HCT116 (cell line): ENCODE measurements at regions not wholly inside any gene's neighbourhood (a gene's known extent, or its start where the extent isn't known, plus 50 kb on each side); places are given as distances from the start of the nearest gene placed in this dataset.

ENCODE experiments used
- ATAC-seq: fragments of 200-7000 bp; cut with Tn5 transposase; 2 replicates; pipeline ENCODE4 v1.9.1; 2020; ENCODE audit warnings: mild to moderate bottlenecking, moderate library complexity
- BruUV-seq: library from RNA; stranded (reverse); fragments of 400-500 nt; replicated peaks from 2 replicates; lab custom pipeline; 2021; lab: Mats Ljungman, UMichigan
- CTCF ChIA-PET: fragments of 300-600 bp; sonication (Branson Sonifier 250); formaldehyde crosslinking; loops from one replicate; lab custom pipeline; 2021; ENCODE audit warnings: antibody characterized with exemption; lab: Charles Lee
- POLR2A ChIA-PET: fragments of 300-600, 350-600 bp; sonication (Branson Sonifier 250); formaldehyde crosslinking; loops from one replicate; lab custom pipeline; 2021; ENCODE audit warnings: antibody characterized with exemption; lab: Charles Lee
- RAD21 ChIA-PET, 2 experiments: fragments of 300-600 bp; sonication (Branson Sonifier 250); formaldehyde crosslinking; loops; one replicate each; lab custom pipeline; 2023; ENCODE audit warnings: low total read pairs in 2 of 2; ENCODE audit not compliant: uncharacterized antibody in 2 of 2, unreplicated experiment in 2 of 2, low non-redundant PET in 1 of 2; lab: Charles Lee
- DNase-seq: peaks from one replicate; pipeline ENCODE4 v3.0.0-alpha.2; 2010; ENCODE audit warnings: low read depth, low spot score
- H2AFZ ChIP-seq: fragments of 200-600 bp; shearing (Covaris generic), sonication (generic); 2 replicates; pipeline ENCODE4 v1.6.1; 2017; ENCODE audit warnings: low read depth, mixed run types, mixed read lengths, antibody characterized with exemption, low read length; ENCODE audit not compliant: poor library complexity, severe bottlenecking
- H3K27ac ChIP-seq: 2 replicates; pipeline ENCODE4 v1.5.1; 2012; ENCODE audit warnings: low read depth, low read length
- H3K27me3 ChIP-seq: fragments of 200-600 bp; sonication (generic); 2 replicates; pipeline ENCODE4 v1.6.1; 2016; ENCODE audit warnings: mixed run types, low read length, mixed read lengths; ENCODE audit not compliant: insufficient read depth
- H3K36me3 ChIP-seq, 2 experiments: fragments of 200-500 bp in 1 of 2; fragments of 200-600 bp in 1 of 2; sonication (Bioruptor generic) in 1 of 2; sonication (generic) in 1 of 2; 2 replicates each; pipeline versions ENCODE4 v1.5.1 to v1.6.1; 2014 to 2016; ENCODE audit warnings: low read length in 2 of 2, inconsistent platforms in 1 of 2, mixed read lengths in 1 of 2, mixed run types in 1 of 2; ENCODE audit not compliant: insufficient read depth in 2 of 2, control insufficient read depth in 1 of 2
- H3K4me1 ChIP-seq, 2 experiments: fragments of 200-600 bp in 1 of 2; sonication (generic) in 1 of 2; 2 replicates each; pipeline versions ENCODE4 v1.5.1 to v1.6.1; 2012 to 2017; ENCODE audit warnings: low read length in 2 of 2, inconsistent platforms in 1 of 2, mild to moderate bottlenecking in 1 of 2, mixed read lengths in 1 of 2, mixed run types in 1 of 2, moderate library complexity in 1 of 2; ENCODE audit not compliant: insufficient read depth in 2 of 2, control insufficient read depth in 1 of 2
- H3K4me2 ChIP-seq: fragments of 200-600 bp; sonication (generic); 2 replicates; pipeline ENCODE4 v1.6.1; 2017; ENCODE audit warnings: mixed run types, low read length, mixed read lengths
- H3K4me3 ChIP-seq, 2 experiments: fragments of 200-600 bp in 1 of 2; sonication (generic) in 1 of 2; replicated peaks in 1 of 2; 2 replicates each; pipeline ENCODE4 v1.5.1; 2011 to 2016; ENCODE audit warnings: low read length in 2 of 2, control low read depth in 1 of 2, low read depth in 1 of 2, mild to moderate bottlenecking in 1 of 2, mixed read lengths in 1 of 2, mixed run types in 1 of 2
- H3K79me2 ChIP-seq: fragments of 200-600 bp; sonication (generic); 2 replicates; pipeline ENCODE4 v1.6.1; 2017; ENCODE audit warnings: mild to moderate bottlenecking, mixed run types, low read length, moderate library complexity, mixed read lengths; ENCODE audit not compliant: insufficient read depth
- H3K9ac ChIP-seq: fragments of 200-600 bp; sonication (generic); 2 replicates; pipeline ENCODE4 v1.6.1; 2016; ENCODE audit warnings: low read length, mixed read lengths
- H3K9me2 ChIP-seq: fragments of 200-600 bp; sonication (generic), shearing (Covaris generic); 2 replicates; pipeline ENCODE4 v1.6.1; 2017; ENCODE audit warnings: mixed run types, mild to moderate bottlenecking, moderate library complexity; ENCODE audit not compliant: insufficient read depth
- H3K9me3 ChIP-seq, 2 experiments: fragments of 200-500 bp in 1 of 2; fragments of 200-600 bp in 1 of 2; sonication (Bioruptor generic) in 1 of 2; sonication (generic) in 1 of 2; 2 replicates each; pipeline ENCODE4 v1.6.1; 2014 to 2017; ENCODE audit warnings: low read length in 2 of 2, mixed read lengths in 2 of 2, inconsistent platforms in 1 of 2, low read depth in 1 of 2, mild to moderate bottlenecking in 1 of 2, mixed run types in 1 of 2, moderate library complexity in 1 of 2; ENCODE audit not compliant: control insufficient read depth in 1 of 2, insufficient read depth in 1 of 2
- H4K20me1 ChIP-seq: fragments of 200-600 bp; sonication (generic), shearing (Covaris generic); 2 replicates; pipeline ENCODE4 v1.6.1; 2017; ENCODE audit warnings: mixed run types, mild to moderate bottlenecking, moderate library complexity; ENCODE audit not compliant: insufficient read depth
- EGR1 ChIP-seq: IDR thresholded peaks from 2 replicates; pipeline ENCODE4 v1.6.1; 2012; ENCODE audit warnings: low read depth
- EZH2 ChIP-seq: fragments of 200-600 bp; sonication (generic); IDR thresholded peaks from 2 replicates; pipeline ENCODE4 v1.6.1; 2017; ENCODE audit warnings: antibody characterized with exemption, mixed run types
- FOSL1 ChIP-seq: IDR thresholded peaks from 2 replicates; pipeline ENCODE4 v1.6.1; 2012; ENCODE audit warnings: low read depth
- JUND ChIP-seq: IDR thresholded peaks from 2 replicates; pipeline ENCODE4 v1.6.1; 2012
- POLR2A ChIP-seq: IDR thresholded peaks from 2 replicates; pipeline ENCODE4 v1.7.0; 2011; ENCODE audit warnings: borderline replicate concordance; ENCODE audit not compliant: insufficient read depth, insufficient read length; ENCODE audit errors: extremely low read depth
- POLR2AphosphoS5 ChIP-seq: IDR thresholded peaks from 2 replicates; pipeline ENCODE4 v1.6.1; 2011; ENCODE audit warnings: mild to moderate bottlenecking, low read depth, low read length, moderate library complexity
- SP1 ChIP-seq: IDR thresholded peaks from 2 replicates; pipeline ENCODE4 v1.6.1; 2012; ENCODE audit warnings: low read depth
- SRF ChIP-seq: IDR thresholded peaks from 2 replicates; pipeline ENCODE4 v1.6.1; 2012; ENCODE audit warnings: low read depth
- ZFX ChIP-seq: fragments of 450-650 bp; IDR thresholded peaks from 2 replicates; pipeline ENCODE4 v1.6.1; 2017
- ZNF274 ChIP-seq: fragments of 200-500 bp; sonication (Bioruptor generic); IDR thresholded peaks from 2 replicates; pipeline ENCODE4 v1.6.1; 2014; ENCODE audit warnings: mild to moderate bottlenecking, low read depth, low read length, inconsistent platforms
- intact Hi-C: fragments of 100-400 bp; cut with micrococcal nuclease; formaldehyde crosslinking; loops from 2 replicates; pipeline ENCODE4 v1.10.0; 2022
- TF ChIP-seq, protein P1 (sequence below), 3 experiments: fragments of 200-600 bp in 1 of 3; sonication (generic) in 1 of 3; IDR thresholded peaks in 2 of 3; conservative IDR thresholded peaks in 1 of 3; 2 replicates each; pipeline ENCODE4 v1.5.1; 2012 to 2017; ENCODE audit warnings: low read depth in 2 of 3, low read length in 2 of 3, antibody characterized with exemption in 1 of 3, borderline replicate concordance in 1 of 3, control low read depth in 1 of 3, mild to moderate bottlenecking in 1 of 3, mixed read lengths in 1 of 3, mixed run types in 1 of 3, moderate library complexity in 1 of 3; ENCODE audit not compliant: insufficient read depth in 1 of 3

GRCh38 chr11:45022294-45023064, 71.8 kb upstream of the TP53I11 start:
- Histone ChIP-seq H3K4me1 (no peaks in the 10 kb centered on the region), H3K79me2 (no peaks in the 10 kb centered on the region), H4K20me1 (no peaks in the 10 kb centered on the region), H3K36me3 (no peaks in the 10 kb centered on the region), H3K4me3 (no peak overlapping the region), H3K9me2 (no peaks in the 10 kb centered on the region), H3K9me3 (no peaks in the 10 kb centered on the region), H2AFZ (no peak overlapping the region), H3K9ac (no peak overlapping the region), H3K27me3 (peaks cover 6% of the 10 kb centered on the region; the same call in 1 of the 2 replicates), H3K4me2 (no peak overlapping the region), H3K27ac (no peak overlapping the region)
- intact Hi-C loops, result no loop called here
- TF ChIP-seq ZNF274 (no peak), SRF (no peak), POLR2A (no peak), EZH2 (no peak), EGR1 (no peak), FOSL1 (no peak), JUND (no peak), ZFX (no peak), POLR2AphosphoS5 (no peak), SP1 (no peak)
- TF ChIP-seq, protein P1, sequence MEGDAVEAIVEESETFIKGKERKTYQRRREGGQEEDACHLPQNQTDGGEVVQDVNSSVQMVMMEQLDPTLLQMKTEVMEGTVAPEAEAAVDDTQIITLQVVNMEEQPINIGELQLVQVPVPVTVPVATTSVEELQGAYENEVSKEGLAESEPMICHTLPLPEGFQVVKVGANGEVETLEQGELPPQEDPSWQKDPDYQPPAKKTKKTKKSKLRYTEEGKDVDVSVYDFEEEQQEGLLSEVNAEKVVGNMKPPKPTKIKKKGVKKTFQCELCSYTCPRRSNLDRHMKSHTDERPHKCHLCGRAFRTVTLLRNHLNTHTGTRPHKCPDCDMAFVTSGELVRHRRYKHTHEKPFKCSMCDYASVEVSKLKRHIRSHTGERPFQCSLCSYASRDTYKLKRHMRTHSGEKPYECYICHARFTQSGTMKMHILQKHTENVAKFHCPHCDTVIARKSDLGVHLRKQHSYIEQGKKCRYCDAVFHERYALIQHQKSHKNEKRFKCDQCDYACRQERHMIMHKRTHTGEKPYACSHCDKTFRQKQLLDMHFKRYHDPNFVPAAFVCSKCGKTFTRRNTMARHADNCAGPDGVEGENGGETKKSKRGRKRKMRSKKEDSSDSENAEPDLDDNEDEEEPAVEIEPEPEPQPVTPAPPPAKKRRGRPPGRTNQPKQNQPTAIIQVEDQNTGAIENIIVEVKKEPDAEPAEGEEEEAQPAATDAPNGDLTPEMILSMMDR (IDR thresholded peaks at IDR 0.05 in 2 of 3, conservative IDR thresholded peaks at IDR 0.05 in 1 of 3; ENCODE audit: borderline replicate concordance in 1 of 3, insufficient read depth in 1 of 3, low read depth in 2 of 3, low read length in 2 of 3), result no peak
- ATAC-seq (0 out of 2 replicates have a peak, but pooled peaks have one; percentile 25), DNase-seq (no peak)
- BruUV-seq, result no TSS peak
- ChIA-PET POLR2A (no interaction called here), RAD21 (interaction anchor here in 1 of 2 experiments (0.5 kb wide), 1 partner anchor 85 kb away, joined by 3 read pairs; no protein-coding TSS in a partner anchor), CTCF (no interaction called here)
